HG02973 (cell line): ENCODE measurements at regions not wholly inside any gene's neighbourhood (a gene's known extent, or its start where the extent isn't known, plus 50 kb on each side); places are given as distances from the start of the nearest gene placed in this dataset.
"Not testable (repeated sequence)": the region's sequence is repeated elsewhere in the genome, so short reads cannot be mapped to it uniquely, and the experiment has no call there.

Experiments used
- ATAC-seq: cut with Tn5 transposase; IDR thresholded peaks from one replicate; pipeline ENCODE4 v1.9.1; 2021; ENCODE audit warnings: moderate library complexity; ENCODE audit not compliant: unreplicated experiment

- ATAC-seq, result no peak
Observed at GRCh38 chr1:118473825-118474224, 288.8 kb upstream of the SPAG17 start.

GRCh38 chr1:118464460-118464859 lies 279.4 kb upstream of the SPAG17 start:
- not testable (repeated sequence) for ATAC-seq

GRCh38 chr1:118461154-118461553 lies 276.1 kb upstream of the SPAG17 start:
- ATAC-seq, result no peak

- no peak for ATAC-seq
Observed at GRCh38 chr1:118459871-118460270, 274.8 kb upstream of the SPAG17 start.

- ATAC-seq, result not testable (repeated sequence)
Observed at GRCh38 chr1:118453856-118454255, 268.8 kb upstream of the SPAG17 start.

GRCh38 chr1:118445156-118445555 lies 260.1 kb upstream of the SPAG17 start:
- ATAC-seq, result no peak

GRCh38 chr1:118442214-118442613 lies 257.2 kb upstream of the SPAG17 start:
- no peak for ATAC-seq

GRCh38 chr1:118437664-118438063 lies 252.6 kb upstream of the SPAG17 start:
- ATAC-seq, result no peak

- ATAC-seq, result no peak
Observed at GRCh38 chr1:118429856-118430255, 244.8 kb upstream of the SPAG17 start.

- no peak for ATAC-seq
Observed at GRCh38 chr1:118421868-118422350, 236.9 kb upstream of the SPAG17 start.

GRCh38 chr1:118404024-118404423 lies 219.0 kb upstream of the SPAG17 start:
- ATAC-seq, result no peak

GRCh38 chr1:118397496-118397859 lies 212.4 kb upstream of the SPAG17 start:
- ATAC-seq, result no peak

GRCh38 chr1:118396829-118397495 lies 211.9 kb upstream of the SPAG17 start:
- no peak for ATAC-seq

GRCh38 chr1:118396279-118396678 lies 211.3 kb upstream of the SPAG17 start:
- ATAC-seq, result no peak

GRCh38 chr1:118395430-118395991 lies 210.5 kb upstream of the SPAG17 start:
- ATAC-seq, result no peak

GRCh38 chr1:118390955-118391354 lies 205.9 kb upstream of the SPAG17 start:
- no peak for ATAC-seq

GRCh38 chr1:118388301-118388959 lies 203.4 kb upstream of the SPAG17 start:
- no peak for ATAC-seq

- ATAC-seq, result no peak
Observed at GRCh38 chr1:118381197-118381869, 196.3 kb upstream of the SPAG17 start.

GRCh38 chr1:118377183-118377582 lies 192.2 kb upstream of the SPAG17 start:
- not testable (repeated sequence) for ATAC-seq

GRCh38 chr1:118371612-118372011 lies 186.6 kb upstream of the SPAG17 start:
- no peak for ATAC-seq

GRCh38 chr1:118370861-118371260 lies 185.8 kb upstream of the SPAG17 start:
- no peak for ATAC-seq

GRCh38 chr1:118366286-118366685 lies 181.3 kb upstream of the SPAG17 start:
- ATAC-seq, result no peak
